Smooth muscle cell (in vitro differentiated cells): ENCODE measurements at regions not wholly inside any gene's neighbourhood (a gene's known extent, or its start where the extent isn't known, plus 50 kb on each side); places are given as distances from the start of the nearest gene placed in this dataset.

Experiments
- DNase-seq: peaks from one replicate; lab custom pipeline; 2025; ENCODE audit not compliant: unreplicated experiment; lab: John Stamatoyannopoulos, UW
- H2AFZ ChIP-seq: fragments of 200-600 bp; sonication (generic); 2 replicates; pipeline ENCODE4 v1.6.0; 2016; ENCODE audit warnings: antibody characterized with exemption, low read depth, mild to moderate bottlenecking
- H3F3A ChIP-seq: fragments of 200-600 bp; sonication (generic); 2 replicates; pipeline ENCODE4 v1.6.0; 2017; ENCODE audit warnings: antibody characterized with exemption, low read depth
- H3K27ac ChIP-seq: fragments of 200-600 bp; sonication (generic); 2 replicates; pipeline ENCODE4 v1.5.1; 2016; ENCODE audit warnings: low read depth, mild to moderate bottlenecking
- H3K27me3 ChIP-seq: fragments of 200-600 bp; sonication (generic); 2 replicates; pipeline ENCODE4 v1.6.1; 2016; ENCODE audit warnings: low read depth, mild to moderate bottlenecking
- H3K36me3 ChIP-seq: fragments of 200-600 bp; sonication (generic); 2 replicates; pipeline ENCODE4 v1.5.1; 2016; ENCODE audit warnings: low read depth
- H3K4me1 ChIP-seq: fragments of 200-600 bp; sonication (generic); 2 replicates; pipeline ENCODE4 v1.5.1; 2016; ENCODE audit warnings: low read depth
- H3K4me2 ChIP-seq: fragments of 200-600 bp; sonication (generic); 2 replicates; pipeline ENCODE4 v1.6.0; 2016; ENCODE audit warnings: mild to moderate bottlenecking
- H3K4me3 ChIP-seq: fragments of 200-600 bp; sonication (generic); 2 replicates; pipeline ENCODE4 v1.5.1; 2016; ENCODE audit warnings: mild to moderate bottlenecking
- H3K79me2 ChIP-seq: fragments of 200-600 bp; sonication (generic); 2 replicates; pipeline ENCODE4 v1.6.0; 2016; ENCODE audit warnings: low read depth, mild to moderate bottlenecking
- H3K9ac ChIP-seq: fragments of 200-600 bp; sonication (generic); 2 replicates; pipeline ENCODE4 v1.6.0; 2016; ENCODE audit warnings: low read depth
- H3K9me3 ChIP-seq: fragments of 200-600 bp; sonication (generic); replicated peaks from 2 replicates; pipeline ENCODE4 v1.5.1; 2016; ENCODE audit warnings: low read depth
- H4K20me1 ChIP-seq: fragments of 200-600 bp; sonication (generic); 2 replicates; pipeline ENCODE4 v1.6.0; 2016; ENCODE audit warnings: low read depth
- WGBS: methylation state at CpG from one replicate; pipeline ENCODE4 v1.1.7; 2016; ENCODE audit warnings: low lambda C conversion rate; 5-methylcytosine and 5-hydroxymethylcytosine counted together
- TF ChIP-seq, protein P1 (sequence below): fragments of 200-600 bp; sonication (generic); IDR thresholded peaks from 2 replicates; pipeline ENCODE4 v1.5.1; 2017; ENCODE audit warnings: borderline replicate concordance, mild to moderate bottlenecking, antibody characterized with exemption; ENCODE audit not compliant: insufficient read depth, poor library complexity, severe bottlenecking

DNA sequence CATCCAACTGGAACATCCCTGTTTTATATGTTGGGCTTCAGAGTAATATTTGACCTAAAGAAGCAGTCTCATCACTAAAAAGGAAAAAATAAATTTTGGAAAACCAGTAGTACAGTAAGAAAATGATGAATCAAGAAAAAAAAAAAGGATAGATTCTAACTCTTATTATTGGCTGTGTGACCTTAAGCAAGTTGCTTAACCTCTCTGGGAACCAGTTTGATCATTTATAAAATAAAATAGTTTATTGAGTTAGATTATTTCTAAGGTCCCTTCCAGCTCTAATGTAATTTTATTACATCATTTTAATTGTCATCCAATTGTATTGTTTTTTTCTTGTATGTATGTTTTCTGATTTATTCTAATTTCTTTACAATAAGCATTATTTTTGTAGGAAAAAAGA lies 127.0 kb downstream of the PRELID2 start:
- Histone ChIP-seq H3K9me3 (no peaks in the 10 kb centered on the region), H4K20me1 (no peaks in the 10 kb centered on the region), H3K4me2 (no peak overlapping the region), H3K4me3 (no peak overlapping the region), H3F3A (no peaks in the 10 kb centered on the region), H2AFZ (no peak overlapping the region), H3K9ac (no peak overlapping the region), H3K4me1 (no peaks in the 10 kb centered on the region), H3K79me2 (no peaks in the 10 kb centered on the region), H3K27ac (no peak overlapping the region), H3K36me3 (no peaks in the 10 kb centered on the region), H3K27me3 (peaks cover 4% of the 10 kb centered on the region)
- TF ChIP-seq, protein P1, sequence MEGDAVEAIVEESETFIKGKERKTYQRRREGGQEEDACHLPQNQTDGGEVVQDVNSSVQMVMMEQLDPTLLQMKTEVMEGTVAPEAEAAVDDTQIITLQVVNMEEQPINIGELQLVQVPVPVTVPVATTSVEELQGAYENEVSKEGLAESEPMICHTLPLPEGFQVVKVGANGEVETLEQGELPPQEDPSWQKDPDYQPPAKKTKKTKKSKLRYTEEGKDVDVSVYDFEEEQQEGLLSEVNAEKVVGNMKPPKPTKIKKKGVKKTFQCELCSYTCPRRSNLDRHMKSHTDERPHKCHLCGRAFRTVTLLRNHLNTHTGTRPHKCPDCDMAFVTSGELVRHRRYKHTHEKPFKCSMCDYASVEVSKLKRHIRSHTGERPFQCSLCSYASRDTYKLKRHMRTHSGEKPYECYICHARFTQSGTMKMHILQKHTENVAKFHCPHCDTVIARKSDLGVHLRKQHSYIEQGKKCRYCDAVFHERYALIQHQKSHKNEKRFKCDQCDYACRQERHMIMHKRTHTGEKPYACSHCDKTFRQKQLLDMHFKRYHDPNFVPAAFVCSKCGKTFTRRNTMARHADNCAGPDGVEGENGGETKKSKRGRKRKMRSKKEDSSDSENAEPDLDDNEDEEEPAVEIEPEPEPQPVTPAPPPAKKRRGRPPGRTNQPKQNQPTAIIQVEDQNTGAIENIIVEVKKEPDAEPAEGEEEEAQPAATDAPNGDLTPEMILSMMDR, result no peak
- DNase-seq, result no peak

DNA sequence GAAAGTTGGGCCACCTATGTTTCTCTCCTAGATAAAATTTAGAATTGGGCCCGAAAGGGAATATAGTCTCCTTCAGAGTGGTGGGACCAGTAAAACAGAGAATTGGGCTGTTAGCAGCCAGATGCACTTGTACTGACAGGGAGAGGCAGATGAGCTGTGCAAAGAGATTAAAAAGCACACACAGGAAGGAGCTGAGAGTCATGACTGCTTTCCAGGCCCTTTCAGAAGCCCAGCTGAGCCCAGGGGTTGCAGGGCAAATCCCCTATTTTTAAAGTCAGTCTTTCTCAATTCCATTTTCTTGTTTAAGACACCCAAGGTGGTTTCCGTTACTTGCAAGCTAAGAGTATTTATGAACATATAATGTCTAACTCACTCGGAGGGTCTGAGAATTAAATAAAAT lies 130.4 kb downstream of the PRELID2 start:
- 91% methylated on average over 3 of the region's 3 CpGs for WGBS
- H3K9me3 ChIP-seq, result no peaks in the 10 kb centered on the region

GRCh38 chr5:145703856-145704255 lies 131.3 kb downstream of the PRELID2 start:
- no peaks in the 10 kb centered on the region for H3K79me2 ChIP-seq
- H3K27ac ChIP-seq, result no peak overlapping the region
- no peak for DNase-seq
- H4K20me1 ChIP-seq, result no peaks in the 10 kb centered on the region
- 86% methylated on average over 4 of the region's 4 CpGs for WGBS
- peaks cover 14% of the 10 kb centered on the region for H3K27me3 ChIP-seq
- H3K36me3 ChIP-seq, result no peaks in the 10 kb centered on the region
- no peaks in the 10 kb centered on the region for H3F3A ChIP-seq
- H3K4me1 ChIP-seq, result no peaks in the 10 kb centered on the region
- no peak overlapping the region for H3K4me3 ChIP-seq
- H3K9ac ChIP-seq, result no peak overlapping the region
- no peak overlapping the region for H3K4me2 ChIP-seq
- no peak overlapping the region for H2AFZ ChIP-seq
- TF ChIP-seq, protein P1, result no peak
- no peaks in the 10 kb centered on the region for H3K9me3 ChIP-seq

More for the DNA sequence above, 130.4 kb downstream of the PRELID2 start:
- no peak for DNase-seq
- H3K27ac ChIP-seq, result no peak overlapping the region
- no peaks in the 10 kb centered on the region for H3F3A ChIP-seq
- H4K20me1 ChIP-seq, result no peaks in the 10 kb centered on the region
- no peaks in the 10 kb centered on the region for H3K36me3 ChIP-seq
- H3K9ac ChIP-seq, result no peak overlapping the region
- H3K4me3 ChIP-seq, result no peak overlapping the region
- TF ChIP-seq, protein P1, result no peak
- no peak overlapping the region for H3K4me2 ChIP-seq
- peaks cover 14% of the 10 kb centered on the region for H3K27me3 ChIP-seq
- H3K79me2 ChIP-seq, result no peaks in the 10 kb centered on the region
- no peak overlapping the region for H2AFZ ChIP-seq
- H3K4me1 ChIP-seq, result no peaks in the 10 kb centered on the region

DNA sequence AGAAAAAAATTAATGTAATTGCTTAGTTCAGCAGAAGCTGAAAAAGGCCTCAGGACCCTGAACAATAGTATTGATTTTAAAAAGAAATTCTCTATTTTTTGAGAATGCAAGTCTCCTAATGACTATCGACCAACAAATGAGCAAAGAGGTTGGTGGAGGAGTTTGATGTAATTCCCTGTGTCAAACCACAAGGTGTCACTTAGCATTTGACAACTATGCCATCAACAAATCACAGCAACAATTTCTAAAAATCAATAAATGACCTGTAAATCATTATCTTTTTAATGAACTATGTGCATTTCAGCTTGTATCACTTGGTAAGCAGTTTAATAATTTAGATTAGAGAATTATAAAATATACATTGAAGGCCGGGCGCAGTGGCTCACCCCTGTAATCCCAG lies 133.7 kb downstream of the PRELID2 start:
- no peak for DNase-seq
- peaks cover 14% of the 10 kb centered on the region for H3K27me3 ChIP-seq
- no peaks in the 10 kb centered on the region for H4K20me1 ChIP-seq
- no peak overlapping the region for H3K4me2 ChIP-seq
- H3K4me1 ChIP-seq, result no peaks in the 10 kb centered on the region
- H3K9me3 ChIP-seq, result no peaks in the 10 kb centered on the region
- no peak overlapping the region for H3K4me3 ChIP-seq
- H2AFZ ChIP-seq, result no peak overlapping the region
- 97% methylated on average over 3 of the region's 3 CpGs for whole genome bisulfite sequencing
- H3F3A ChIP-seq, result no peaks in the 10 kb centered on the region
- H3K27ac ChIP-seq, result no peak overlapping the region
- no peaks in the 10 kb centered on the region for H3K79me2 ChIP-seq
- H3K9ac ChIP-seq, result no peak overlapping the region
- no peaks in the 10 kb centered on the region for H3K36me3 ChIP-seq
- TF ChIP-seq, protein P1, result no peak
